Left colon (tissue), 2 donors: ENCODE measurements at regions not wholly inside any gene's neighbourhood (a gene's known extent, or its start where the extent isn't known, plus 50 kb on each side); places are given as distances from the start of the nearest gene placed in this dataset.

ENCODE experiments used
- ATAC-seq: fragments of 200-7000 bp; cut with Tn5 transposase; one replicate; pipeline ENCODE4 v1.9.1; 2020; ENCODE audit warnings: mild to moderate bottlenecking, moderate library complexity
- DNase-seq, 2 donors: peaks; one replicate each; pipeline ENCODE4 v3.0.0-alpha.2; 2020
- intact Hi-C, 2 donors: fragments of 100-400 bp; cut with DNase I in 1 of 2; cut with micrococcal nuclease in 1 of 2; formaldehyde crosslinking; loops; one replicate each; pipeline versions ENCODE4 v1.11.2 to v1.14.0; 2022; cut with DNase I, micrococcal nuclease
- donor health status: DM: no; HTN: no; CAD: no.
- donor health status: DM: yes; HTN: yes; CAD: no.

DNA sequence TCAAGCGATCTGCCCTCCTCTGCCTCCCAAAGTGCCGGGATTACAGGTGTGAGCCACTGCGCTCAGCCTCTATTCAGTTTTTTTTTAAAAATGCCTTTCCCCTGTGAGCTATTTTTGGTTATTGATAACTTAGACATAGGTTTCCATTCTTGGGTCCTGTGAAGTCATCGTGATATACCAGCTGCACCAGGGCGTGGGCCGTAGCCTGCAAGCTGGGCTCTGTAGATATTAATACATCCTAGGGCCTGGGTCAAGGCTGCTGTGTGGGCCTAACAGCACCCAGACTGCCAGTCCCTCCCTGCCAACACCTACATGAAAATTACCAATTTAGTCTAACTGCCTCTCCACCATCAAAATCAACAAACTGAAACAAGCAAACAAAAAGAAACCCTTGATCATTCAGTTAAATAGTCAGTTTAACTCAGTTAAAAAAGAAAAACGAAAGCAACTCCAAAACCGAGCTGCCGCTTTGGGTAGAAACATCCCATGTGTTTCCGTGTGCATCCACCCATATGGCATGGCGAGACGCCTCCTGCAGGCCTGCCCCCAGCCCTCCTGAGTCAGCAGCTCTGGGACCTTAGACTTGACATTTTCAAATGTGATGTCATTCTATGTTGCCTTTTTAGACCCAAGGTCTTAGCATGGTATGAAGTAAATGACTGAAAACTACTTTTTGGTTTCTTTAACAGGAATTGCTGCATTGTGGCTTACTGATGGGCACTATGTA, 330.2 kb downstream of the GLRX3 start:
- DNase-seq = no peak

DNA sequence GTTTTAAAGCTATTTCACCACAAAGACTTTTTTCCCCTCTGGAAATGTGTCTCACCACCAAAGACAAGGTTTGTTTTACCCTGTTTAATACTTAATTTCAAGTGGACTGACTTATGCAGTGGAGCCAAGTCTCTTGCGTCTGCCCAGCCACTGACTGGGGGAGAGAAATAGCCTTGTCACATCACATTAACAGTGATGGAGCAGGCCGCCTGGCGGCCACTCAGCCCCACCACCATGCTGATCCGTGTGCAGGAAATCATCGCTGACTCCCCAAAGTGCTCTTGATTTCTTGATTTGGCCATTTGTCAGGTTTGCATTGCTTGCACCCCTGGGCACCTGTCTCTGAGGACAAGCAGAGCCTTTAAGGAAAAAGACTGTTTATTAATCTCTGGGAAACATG, 334.1 kb downstream of the GLRX3 start:
- ATAC-seq (no peak), DNase-seq (no peak)
- intact Hi-C loops = no loop called here

More for the DNA sequence above, 330.2 kb downstream of the GLRX3 start:
- intact Hi-C loops = no loop called here
- no peak for ATAC-seq

DNA sequence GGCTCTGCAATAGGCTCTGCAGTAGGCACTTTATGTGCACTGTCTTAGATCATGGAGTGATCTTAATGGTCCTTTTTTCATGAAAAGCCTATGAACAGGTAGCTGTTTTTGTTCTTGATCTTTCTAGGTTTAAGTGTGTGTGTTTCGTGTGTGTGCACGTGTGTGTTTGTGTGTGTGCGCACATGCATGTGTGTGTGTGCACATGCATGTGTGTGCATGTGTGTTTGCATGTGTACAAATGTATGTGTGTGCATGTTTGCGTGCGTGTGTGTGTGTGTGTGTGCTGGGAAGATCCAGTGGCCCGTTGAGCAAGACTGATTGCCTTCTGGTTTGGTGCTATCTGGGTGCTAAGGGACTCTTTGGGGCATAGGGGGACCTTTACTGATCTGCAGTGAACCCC, 334.8 kb downstream of the GLRX3 start:
- ATAC-seq = no peak
- DNase-seq = no peak
- intact Hi-C loops = no loop called here

- intact Hi-C loops = no loop called here
- ATAC-seq = no peak
- DNase-seq = no peak
These were observed 335.3 kb downstream of the GLRX3 start for GRCh38 chr10:130471486-130471885.

DNA sequence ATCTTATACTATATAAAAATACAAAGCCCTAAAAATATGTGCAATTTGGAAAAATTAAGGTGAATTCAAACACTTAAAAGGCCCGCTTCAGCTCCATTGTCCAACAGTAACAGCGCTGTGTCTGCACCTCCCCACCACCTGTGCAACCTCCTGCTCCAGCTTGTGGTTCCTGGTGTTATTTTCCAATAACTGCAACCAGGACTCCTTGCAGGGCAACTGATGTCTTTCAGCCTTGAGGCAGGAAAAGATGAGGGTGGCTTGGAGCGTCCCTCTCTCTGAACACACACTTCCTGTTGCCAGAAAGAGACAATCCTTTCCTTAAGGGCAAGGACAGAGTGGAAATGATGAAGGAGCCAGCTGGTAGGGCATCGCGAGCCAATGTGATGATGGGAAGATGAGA, 336.0 kb downstream of the GLRX3 start:
- intact Hi-C loops = no loop called here
- ATAC-seq (no peak), DNase-seq (no peak)

GRCh38 chr10:130474591-130474990, 338.4 kb downstream of the GLRX3 start:
- intact Hi-C loops = no loop called here
- DNase-seq (no peak), ATAC-seq (no peak)

DNA sequence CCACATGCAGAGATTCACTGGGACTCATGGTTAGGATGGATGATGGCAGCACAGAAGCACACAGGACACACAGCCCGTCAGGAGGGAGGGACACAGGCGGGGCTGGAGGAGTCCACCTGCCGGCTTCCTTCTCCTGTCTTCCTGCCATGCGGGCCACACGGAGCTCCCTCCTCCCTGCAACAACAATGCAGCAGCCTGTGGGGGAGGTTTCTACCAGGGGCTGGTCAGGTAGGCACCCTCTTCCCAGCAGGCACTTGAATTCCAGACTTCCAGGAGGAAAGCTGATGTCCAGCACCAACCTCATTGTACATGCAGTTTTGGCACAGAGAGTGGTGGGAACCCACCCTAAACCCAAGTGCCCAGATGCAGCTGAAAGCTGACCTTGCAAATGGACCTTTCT, 341.2 kb downstream of the GLRX3 start:
- DNase-seq (no peak), ATAC-seq (no peak)
- intact Hi-C loops = no loop called here

GRCh38 chr10:130479146-130479545, 343.0 kb downstream of the GLRX3 start:
- DNase-seq = no peak
- intact Hi-C loops = no loop called here
- ATAC-seq = no peak

DNA sequence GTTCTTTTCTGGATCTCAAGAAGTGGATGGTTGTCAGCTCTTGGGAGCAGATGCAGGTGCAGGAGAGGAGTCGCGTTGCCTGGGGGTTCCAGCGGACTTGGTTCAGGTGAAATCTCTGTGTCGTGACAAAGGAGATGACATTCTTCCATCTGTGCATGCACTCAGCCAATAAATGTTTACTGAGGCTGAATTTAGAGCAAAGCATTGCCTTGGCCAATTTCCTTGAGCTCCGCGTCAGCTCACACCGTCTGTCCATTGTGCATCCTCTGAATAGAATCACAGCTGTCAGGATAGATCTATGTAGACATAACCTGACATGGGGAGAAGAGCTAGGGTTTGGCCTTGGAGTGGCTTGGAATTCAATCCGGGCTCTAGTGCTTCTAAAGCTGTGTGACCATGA, 343.7 kb downstream of the GLRX3 start:
- intact Hi-C loops = no loop called here
- ATAC-seq = no peak
- no peak for DNase-seq

DNA sequence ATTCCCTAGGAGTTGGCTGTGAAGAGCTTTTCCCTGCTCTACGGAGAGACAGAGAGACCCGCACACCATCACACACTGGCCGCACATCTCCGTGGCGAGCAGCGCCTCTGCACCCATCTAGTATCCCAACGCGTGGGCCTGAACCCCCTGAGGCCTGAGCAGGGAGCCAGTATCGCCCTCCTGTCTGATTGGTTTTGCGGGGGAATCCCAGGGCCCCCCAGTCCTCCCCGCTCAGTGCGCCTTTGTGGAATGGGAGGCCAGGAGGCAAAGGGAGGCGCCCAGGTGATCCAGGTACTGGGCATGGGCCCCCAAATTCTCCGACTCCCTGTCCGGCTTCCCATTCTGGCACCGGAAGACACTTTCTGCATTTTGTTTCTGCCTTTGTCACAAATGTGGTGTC, 344.3 kb downstream of the GLRX3 start:
- DNase-seq (no peak), ATAC-seq (no peak)
- intact Hi-C loops = no loop called here

DNA sequence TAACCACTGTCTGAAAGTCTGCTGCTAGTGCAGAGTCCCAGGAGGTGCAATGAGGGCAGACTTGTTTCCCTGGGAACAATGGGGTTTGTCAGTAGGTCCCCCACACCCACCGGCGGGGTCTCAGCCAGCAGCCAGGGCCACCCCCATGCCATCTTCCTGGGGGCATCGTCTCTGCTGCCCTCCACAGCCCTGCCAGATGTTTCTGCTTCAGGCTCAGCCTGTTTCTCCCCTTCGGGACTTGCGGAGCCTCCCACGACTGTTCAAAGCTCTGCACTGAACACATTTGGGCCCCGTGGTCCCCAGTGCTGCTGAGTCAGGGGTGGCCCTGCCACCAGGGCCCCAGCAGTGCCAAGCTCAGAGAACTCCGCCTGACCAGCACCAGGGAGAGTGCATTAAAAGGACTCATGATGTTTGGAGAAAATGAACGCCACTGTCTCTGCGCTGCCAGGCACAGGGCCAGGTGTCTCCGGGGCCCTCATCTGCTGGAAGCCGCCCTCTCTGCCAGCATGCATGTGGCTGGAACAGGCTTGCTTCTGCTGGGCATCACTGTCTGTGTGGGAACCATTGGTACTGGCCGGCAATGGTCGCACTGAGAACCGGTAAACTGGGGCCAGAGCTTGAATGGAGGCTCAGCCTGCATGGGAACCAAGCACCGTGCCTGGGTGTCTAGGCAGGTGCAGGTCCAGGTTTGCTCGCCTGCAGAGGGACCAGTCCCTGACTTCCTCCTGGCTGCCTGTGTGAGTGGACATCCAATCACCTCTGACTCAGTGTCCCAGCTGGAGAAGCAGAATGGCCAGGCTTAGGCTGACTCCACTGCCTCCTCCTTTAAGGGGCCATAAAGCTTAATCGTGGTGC, 345.1 kb downstream of the GLRX3 start:
- intact Hi-C loops = no loop called here
- ATAC-seq (no peak), DNase-seq (no peak)

GRCh38 chr10:130481936-130482335, 345.7 kb downstream of the GLRX3 start:
- no peak for DNase-seq
- ATAC-seq = no peak
- intact Hi-C loops = no loop called here

- intact Hi-C loops = no loop called here
- DNase-seq = no peak
- no peak for ATAC-seq
These were observed 347.7 kb downstream of the GLRX3 start for GRCh38 chr10:130483691-130484467.

GRCh38 chr10:130484468-130485180, 348.4 kb downstream of the GLRX3 start:
- intact Hi-C loops = no loop called here
- no peak for DNase-seq
- no peak for ATAC-seq

- DNase-seq = no peak
These were observed 349.2 kb downstream of the GLRX3 start for GRCh38 chr10:130485236-130485957.

DNA sequence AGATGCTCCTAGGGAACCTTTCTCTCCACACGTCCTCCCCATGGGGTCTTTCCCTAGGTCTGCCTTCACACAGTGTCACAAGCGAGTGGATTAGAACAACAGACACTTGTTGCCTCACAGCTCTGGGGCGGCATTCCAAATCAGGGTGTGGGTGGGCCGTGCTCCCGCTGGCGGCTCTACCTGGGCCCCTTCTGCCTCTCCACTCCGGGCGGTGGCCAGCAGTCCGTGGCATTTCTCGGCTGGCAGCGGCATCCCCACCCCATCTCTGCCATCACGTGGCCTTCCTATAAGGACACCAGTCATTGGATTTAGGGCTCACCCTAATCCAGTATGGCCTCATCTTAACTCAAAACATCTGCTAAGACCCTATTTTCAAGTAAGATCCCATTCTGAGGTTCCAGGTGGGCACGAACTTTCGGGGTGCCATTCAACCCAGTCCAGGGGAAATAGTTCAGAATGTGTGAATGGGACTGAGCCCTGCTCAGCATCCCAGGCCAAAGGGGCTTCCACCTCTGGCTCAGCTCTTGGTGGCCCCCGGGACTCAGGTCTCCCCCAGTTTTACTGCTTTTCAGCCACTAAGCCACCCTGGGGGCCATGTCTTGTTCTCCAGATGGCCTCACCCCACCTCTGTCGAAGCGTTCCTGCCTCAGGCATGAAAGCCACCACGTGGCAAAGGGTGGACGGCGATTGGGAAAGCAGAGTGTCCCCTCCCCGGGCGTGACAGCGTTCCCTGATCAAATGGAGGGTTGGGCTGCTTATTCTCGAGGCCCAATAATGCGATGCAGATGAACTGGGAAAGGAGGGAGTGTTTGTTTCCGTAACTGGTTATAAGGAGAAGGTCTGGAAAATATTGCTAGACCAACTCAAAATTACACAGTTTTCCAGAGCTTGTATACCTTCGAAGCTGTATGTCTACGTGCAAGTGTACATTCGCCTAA, 350.0 kb downstream of the GLRX3 start:
- intact Hi-C loops = no loop called here
- no peak for DNase-seq
- ATAC-seq = no peak

More at GRCh38 chr10:130485236-130485957, 349.2 kb downstream of the GLRX3 start:
- intact Hi-C loops = no loop called here
- ATAC-seq = no peak

DNA sequence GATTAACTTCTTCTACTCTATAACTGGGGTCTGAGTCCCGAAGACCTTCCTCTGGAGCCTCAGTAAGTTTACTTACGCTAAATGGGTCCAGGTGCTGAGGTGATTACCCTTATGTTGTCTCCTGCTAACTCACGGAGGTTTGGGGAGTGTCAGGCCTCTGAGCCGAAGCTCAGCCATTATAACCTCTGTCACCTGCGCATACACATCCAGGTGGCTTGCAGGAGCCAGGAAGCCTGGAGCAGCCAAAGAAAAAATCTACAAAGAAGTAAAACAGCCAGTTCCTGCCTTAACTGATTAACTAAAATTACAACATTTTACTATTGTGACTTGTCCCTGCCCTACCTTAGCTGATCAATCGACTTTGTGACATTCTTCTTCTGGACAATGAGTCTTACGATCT, 350.7 kb downstream of the GLRX3 start:
- intact Hi-C loops = no loop called here
- DNase-seq = no peak
- ATAC-seq = no peak
